GM19023 (cell line): ENCODE measurements at regions not wholly inside any gene's neighbourhood (a gene's known extent, or its start where the extent isn't known, plus 50 kb on each side); places are given as distances from the start of the nearest gene placed in this dataset.

ENCODE experiments used
- ATAC-seq: cut with Tn5 transposase; IDR thresholded peaks from one replicate; pipeline ENCODE4 v1.9.1; 2021; ENCODE audit warnings: mild to moderate bottlenecking, moderate library complexity; ENCODE audit not compliant: unreplicated experiment

DNA sequence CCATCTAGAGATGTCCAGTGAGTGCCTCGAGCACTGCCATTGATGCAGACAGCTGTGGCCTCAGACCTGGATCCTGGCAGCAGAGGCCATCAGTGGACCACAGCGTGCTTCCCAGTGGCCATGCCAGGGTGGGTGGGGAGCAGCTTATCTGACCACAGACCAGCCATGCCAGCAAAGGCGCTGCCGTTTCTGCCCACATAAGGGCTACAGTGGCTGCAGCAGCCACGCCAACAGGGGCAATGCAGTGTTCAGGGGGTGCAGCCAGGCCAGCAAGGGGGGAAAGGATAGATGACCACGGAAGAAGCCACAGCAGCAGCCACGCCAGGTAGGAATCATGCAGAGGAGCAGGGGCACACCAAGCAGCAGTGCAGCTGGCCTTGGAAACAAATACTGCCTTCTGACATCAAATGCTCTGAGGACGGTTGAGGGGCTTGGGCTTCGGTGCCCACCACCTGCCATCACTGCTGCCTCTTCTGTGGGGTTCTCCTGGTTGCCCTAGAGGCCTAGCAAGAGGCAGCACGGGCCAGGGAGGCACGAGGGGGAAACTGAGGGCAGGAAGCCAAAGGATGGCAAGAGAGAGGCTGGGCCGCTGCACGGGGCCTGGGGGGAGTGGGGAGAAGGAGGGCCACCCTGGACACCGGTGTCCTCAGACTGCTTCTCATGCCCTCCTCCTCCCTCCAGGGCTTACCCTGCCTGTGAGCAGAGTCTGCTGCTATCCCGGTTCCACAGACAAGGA is 94.7 kb upstream of the RUNX3 start:
- ATAC-seq = no peak

DNA sequence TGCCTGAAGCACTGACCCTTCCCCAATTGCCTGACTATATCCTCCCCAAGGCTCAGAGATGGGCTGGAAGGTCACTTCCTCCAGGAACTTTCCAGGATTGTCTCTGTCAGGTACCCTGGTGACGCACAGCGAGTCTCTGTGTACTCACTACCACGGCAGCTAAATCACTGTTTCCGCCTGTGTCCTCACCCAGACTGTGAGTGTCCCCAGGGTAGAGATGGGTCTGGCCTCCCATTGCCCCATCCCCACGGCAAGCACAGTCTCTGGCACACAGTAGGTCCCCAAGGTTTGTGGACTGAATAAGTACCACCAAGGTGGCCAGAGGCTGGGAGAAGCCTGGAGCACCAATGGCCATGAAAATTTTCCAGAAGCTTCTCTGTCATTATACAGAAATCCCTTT is 93.8 kb upstream of the RUNX3 start:
- ATAC-seq = no peak

DNA sequence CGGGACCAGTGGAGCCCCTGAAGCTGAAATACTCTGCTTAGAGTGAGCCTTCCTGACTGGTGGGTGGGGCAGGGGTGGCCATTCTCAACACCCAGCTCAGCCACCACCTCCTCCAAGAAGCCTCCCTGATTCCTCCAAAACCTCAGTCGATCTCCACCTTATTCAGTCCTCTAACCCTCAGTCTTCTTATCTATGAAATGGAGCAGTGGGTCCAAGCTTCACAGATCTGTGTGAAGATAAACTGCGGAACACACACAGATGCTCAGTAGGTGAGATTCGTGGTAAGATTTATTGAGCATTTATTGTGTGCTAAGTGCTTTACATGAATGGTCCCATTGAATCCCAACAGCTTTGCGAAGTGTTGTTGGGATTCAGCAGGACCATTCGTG is 93.1 kb upstream of the RUNX3 start:
- ATAC-seq = no peak

DNA sequence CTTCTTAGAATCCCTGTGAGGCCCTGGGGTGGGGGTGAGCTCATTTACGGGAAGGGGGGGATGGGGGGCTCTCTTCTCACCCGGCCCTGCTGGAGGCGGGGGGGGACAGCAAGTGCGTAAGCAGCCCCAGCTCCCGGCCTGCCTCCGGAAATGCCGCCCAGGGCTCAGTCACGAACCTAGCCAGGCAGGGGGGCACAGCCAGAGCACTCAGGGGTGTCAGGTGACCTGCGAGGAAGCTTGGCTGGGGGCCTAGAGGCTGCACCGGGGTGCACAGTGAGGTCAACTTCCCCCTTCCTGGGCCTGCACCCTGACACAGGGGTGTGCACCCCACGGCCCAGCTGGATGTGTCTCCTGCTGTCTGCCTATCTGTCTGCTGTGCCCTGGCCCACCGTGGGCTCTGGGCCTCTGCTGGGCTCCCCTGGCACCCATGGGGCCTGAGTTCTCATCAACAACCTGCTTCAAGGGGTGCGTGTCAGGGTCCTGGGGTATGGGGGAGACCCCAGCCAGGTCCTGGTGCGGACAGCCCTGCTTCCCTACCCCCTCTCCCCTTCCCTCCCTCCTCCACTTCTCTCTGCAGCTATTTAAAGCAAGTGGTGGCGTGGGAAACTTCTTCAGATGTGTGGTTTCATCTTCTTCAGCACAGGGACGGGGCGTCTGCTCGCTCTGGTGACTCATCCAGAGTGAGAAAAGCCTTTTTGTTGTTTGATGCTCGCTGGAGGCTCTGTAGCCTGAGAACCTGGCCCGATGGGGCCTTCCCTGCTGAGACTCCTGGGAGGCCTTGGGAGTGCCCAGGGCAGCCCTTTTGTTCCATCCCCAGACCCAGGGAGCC is 92.5 kb upstream of the RUNX3 start:
- peak; percentile 67 for ATAC-seq

DNA sequence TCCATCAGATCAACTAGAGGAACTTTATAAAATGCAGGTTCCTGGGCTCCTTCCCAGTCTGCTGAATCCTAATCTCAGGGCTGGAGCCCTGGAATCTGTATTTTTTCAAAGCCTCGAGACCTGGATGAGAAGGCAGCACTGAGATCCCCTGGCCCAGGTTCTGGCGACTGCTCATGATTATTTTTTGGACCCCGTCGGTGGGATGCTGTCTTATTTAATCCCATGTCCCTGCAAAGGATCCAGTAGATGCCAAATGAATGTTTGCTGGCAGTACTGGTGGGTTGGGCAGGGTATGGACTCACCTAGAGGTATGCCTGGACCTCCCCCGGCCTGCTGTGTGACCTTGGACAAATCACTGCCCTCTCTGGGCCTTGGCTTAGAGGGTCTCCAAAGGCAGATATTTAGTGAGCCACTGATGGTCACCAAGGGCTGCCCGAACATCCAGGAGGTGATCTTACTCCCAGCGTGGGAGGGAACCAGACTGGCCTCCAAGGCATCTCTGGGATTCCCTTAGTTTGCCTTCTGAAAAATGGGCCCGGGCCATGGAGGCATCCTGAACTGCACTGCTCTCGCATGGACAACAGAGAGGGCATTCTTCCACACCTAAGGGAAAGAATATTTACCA is 91.6 kb upstream of the RUNX3 start:
- ATAC-seq = no peak

GRCh38 chr1:25020851-25021590 is 90.9 kb upstream of the RUNX3 start:
- ATAC-seq = no peak

DNA sequence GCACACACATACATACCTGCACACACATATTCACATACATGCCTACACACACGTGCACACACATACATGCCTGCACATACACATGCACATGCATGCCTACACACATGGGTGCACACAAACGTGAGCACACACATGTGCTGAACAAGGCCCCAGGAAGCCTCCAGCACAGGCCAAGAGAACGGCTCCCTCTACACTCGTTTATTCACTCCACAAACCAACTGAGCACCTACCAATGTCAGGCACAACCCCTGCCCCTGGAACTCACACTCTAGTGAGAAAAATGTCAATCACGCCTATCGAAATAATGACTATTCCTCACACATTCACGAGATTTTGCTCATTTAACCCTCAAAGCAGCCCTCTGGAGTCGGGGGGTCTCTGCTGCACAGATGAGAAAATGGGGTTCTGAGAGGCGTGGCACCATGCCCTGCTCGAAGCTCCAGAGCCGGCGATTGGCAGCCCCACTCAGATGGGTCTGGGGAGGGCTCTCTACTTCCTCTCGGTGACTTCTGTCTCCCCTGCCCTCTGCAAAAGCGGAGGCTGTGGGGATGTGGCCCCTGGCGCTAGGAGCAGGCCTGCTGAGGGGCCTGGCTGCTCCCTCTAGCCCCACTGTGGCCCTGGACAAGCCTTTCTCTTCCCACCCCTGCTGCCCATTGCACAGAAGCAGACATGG is 90.2 kb upstream of the RUNX3 start:
- no peak for ATAC-seq

DNA sequence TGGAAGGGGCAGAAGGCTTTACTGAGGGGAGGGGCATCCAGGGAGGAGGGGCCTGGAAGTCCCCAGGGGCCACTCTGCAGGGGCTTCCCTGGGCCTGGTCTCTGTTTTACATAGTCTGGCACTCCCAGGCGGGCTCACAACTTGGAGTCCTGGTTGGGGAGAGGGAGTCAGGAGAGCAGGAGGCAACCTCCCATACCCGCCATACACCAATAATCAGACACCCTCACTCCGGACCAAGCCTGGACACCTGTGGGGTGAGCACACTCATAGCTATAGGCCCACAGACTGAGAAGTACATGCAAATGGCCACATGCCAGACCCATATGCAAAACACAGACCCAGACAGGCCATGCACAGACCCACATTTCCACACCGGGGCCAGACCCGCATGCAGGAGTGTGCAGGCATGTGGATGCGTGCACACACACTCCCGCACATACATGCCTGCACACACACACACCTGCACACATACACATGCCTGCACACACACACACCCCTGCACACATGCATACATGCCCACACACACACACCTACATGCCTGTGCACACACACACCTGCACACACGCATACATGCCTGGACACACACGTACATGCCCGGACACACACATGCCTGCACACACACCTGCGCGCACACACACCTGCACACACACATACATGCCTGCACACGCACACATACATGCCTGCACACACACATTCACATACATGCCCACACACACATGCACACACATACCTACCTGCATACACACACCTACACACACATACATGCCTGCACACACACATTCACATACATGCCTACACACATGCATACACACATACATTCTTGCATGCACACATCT is 89.5 kb upstream of the RUNX3 start:
- peak; percentile 47 for ATAC-seq

DNA sequence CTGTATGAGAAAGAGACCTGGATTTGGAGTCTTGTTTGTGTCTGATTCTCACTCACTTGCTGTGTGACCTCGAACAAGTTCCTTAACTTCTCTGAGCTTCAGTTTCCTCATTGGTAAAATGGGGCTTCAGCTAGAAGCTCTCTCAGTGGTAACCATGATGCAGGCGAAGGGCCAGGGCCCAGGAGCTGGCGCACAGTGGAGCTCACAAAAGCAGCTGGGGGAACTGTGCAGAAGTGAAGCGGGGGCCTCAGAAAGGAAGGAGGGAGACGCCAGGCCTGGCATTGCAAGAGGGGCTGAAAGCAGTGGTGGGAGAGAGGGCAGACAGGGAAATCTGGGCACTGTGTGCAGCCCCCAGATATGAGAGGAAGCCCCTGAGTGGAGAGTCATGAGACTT is 88.9 kb upstream of the RUNX3 start:
- ATAC-seq = no peak

- no peak for ATAC-seq
Observed at GRCh38 chr1:25018110-25018735, 88.1 kb upstream of the RUNX3 start.

DNA sequence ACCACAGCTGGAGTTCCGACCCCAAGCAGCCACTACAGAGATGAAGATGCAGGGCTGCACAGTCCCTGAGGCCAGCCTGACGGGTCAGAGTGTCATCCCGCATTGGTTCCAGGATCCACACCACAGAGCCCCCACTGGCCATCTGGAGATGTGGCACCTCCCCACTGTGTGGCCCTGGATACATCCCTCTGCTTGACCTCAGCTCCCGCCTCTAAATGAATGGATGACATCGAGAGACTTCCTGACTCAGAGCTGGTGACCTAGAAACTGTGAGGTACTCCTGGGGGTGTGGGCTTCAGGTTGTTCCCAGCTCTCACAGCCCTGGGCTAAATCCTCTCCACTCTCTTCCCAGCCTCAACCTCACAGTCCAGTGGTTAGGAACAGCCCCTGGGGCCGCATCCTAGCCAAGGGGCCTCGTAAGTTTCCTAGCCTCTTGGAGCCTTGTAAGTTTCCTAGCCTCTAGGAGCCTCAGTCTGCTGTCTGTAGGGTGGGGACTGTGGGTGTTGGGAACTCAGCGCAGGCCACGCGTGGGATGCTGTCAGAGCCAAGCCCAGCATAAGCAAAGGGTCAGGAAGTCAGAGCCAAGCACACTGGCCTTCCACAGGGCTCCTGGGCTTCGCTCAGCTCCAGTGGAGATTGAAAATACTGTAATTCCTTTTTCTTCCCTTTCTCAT is 87.5 kb upstream of the RUNX3 start:
- ATAC-seq = no peak

GRCh38 chr1:25012966-25013962 is 83.2 kb upstream of the RUNX3 start:
- ATAC-seq = no peak

GRCh38 chr1:25011943-25012638 is 82.0 kb upstream of the RUNX3 start:
- no peak for ATAC-seq

GRCh38 chr1:25011275-25011674 is 81.2 kb upstream of the RUNX3 start:
- no peak for ATAC-seq

GRCh38 chr1:25009671-25010262 is 79.7 kb upstream of the RUNX3 start:
- ATAC-seq = no peak

DNA sequence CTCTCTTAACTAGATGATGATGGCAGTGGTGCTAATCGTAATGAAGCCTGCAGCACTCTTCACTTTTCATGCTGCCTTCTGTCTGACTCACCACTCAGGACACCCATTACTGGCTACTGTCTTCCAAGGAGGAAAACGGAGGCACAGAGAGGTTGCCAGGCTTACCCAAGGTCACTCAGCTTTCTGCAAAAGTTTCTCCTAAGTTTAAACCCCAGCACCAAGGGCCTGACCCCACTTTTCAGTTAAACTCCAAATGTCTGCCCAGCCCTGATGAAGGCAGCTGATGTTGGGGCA is 78.1 kb upstream of the RUNX3 start:
- no peak for ATAC-seq
